Aorta (tissue), 5 donors: ENCODE measurements at regions not wholly inside any gene's neighbourhood (a gene's known extent, or its start where the extent isn't known, plus 50 kb on each side); places are given as distances from the start of the nearest gene placed in this dataset.
A peak's percentile ranks its signal among the peaks of the same experiment; 100 is the strongest.

Experiments
- ATAC-seq: fragments of 200-7000 bp; cut with Tn5 transposase; one replicate; pipeline ENCODE4 v1.9.1; 2022; ENCODE audit warnings: moderate library complexity; ENCODE audit not compliant: low FRiP score
- DNase-seq, 2 donors: peaks; one replicate each; pipeline ENCODE4 v3.0.0-alpha.2; 2020
- H3K27ac ChIP-seq, 2 donors: one replicate each; pipeline ENCODE4 v1.5.1; 2013; ENCODE audit warnings: low read length in 2 of 2, mild to moderate bottlenecking in 2 of 2, moderate library complexity in 2 of 2, control low read depth in 1 of 2, inconsistent platforms in 1 of 2, low read depth in 1 of 2
- H3K27me3 ChIP-seq, 2 donors: one replicate each; pipeline ENCODE4 v1.6.1; 2013; ENCODE audit warnings: control low read depth in 1 of 2, low read length in 1 of 2, mild to moderate bottlenecking in 1 of 2, moderate library complexity in 1 of 2; ENCODE audit not compliant: insufficient read depth in 2 of 2, control insufficient read depth in 1 of 2
- H3K36me3 ChIP-seq, 2 donors: one replicate each; pipeline ENCODE4 v1.6.1; 2013; ENCODE audit warnings: control low read depth in 1 of 2, low read length in 1 of 2, mild to moderate bottlenecking in 1 of 2; ENCODE audit not compliant: insufficient read depth in 2 of 2, control insufficient read depth in 1 of 2
- H3K4me1 ChIP-seq, 2 donors: one replicate each; pipeline ENCODE4 v1.6.1; 2013; ENCODE audit warnings: low read length in 2 of 2, control low read depth in 1 of 2, mild to moderate bottlenecking in 1 of 2, moderate library complexity in 1 of 2; ENCODE audit not compliant: insufficient read depth in 2 of 2, control insufficient read depth in 1 of 2
- H3K4me3 ChIP-seq, 2 donors: one replicate each; pipeline ENCODE4 v1.5.1; 2013; ENCODE audit warnings: low read length in 2 of 2, control low read depth in 1 of 2, mild to moderate bottlenecking in 1 of 2
- H3K9me3 ChIP-seq: one replicate; pipeline ENCODE4 v1.6.1; 2013; ENCODE audit warnings: mild to moderate bottlenecking, low read length; ENCODE audit not compliant: control insufficient read depth
- WGBS, 2 donors: extraction: QIAGEN DNeasy Blood & Tissue Kit; methylation state at CpG; one replicate each; pipeline ENCODE4 v1.1.7; 2013; 5-methylcytosine and 5-hydroxymethylcytosine counted together
- intact Hi-C, 2 donors: fragments of 100-400 bp; cut with DNase I; formaldehyde crosslinking; loops; one replicate each; pipeline versions ENCODE4 v1.14.2 to v1.15.0; 2022
- donor health status: healthy with polysubstance abuse.
- donor health status: Bipolar disorder and iron deficiency.
- donor health status: DM: no; HTN: no; CAD: no.
- donor health status: DM: no; HTN: no; CAD: no.
- donor health status: DM: yes; HTN: yes; CAD: no.

GRCh38 chr9:135346438-135347050 lies 133.0 kb upstream of the PPP1R26 start:
- intact Hi-C loops: no loop called here
- H3K4me1 ChIP-seq: no peaks in the 10 kb centered on the region
- no peaks in the 10 kb centered on the region for H3K27me3 ChIP-seq
- no peak for ATAC-seq
- peak in 1 of 2 donors; percentile 64 for DNase-seq
- H3K9me3 ChIP-seq: no peaks in the 10 kb centered on the region
- H3K36me3 ChIP-seq: no peaks in the 10 kb centered on the region
- no peak overlapping the region for H3K27ac ChIP-seq
- no peak overlapping the region for H3K4me3 ChIP-seq
- WGBS, 2 donors: 73 to 74% methylated on average over 16 of the region's 16 CpGs

DNA sequence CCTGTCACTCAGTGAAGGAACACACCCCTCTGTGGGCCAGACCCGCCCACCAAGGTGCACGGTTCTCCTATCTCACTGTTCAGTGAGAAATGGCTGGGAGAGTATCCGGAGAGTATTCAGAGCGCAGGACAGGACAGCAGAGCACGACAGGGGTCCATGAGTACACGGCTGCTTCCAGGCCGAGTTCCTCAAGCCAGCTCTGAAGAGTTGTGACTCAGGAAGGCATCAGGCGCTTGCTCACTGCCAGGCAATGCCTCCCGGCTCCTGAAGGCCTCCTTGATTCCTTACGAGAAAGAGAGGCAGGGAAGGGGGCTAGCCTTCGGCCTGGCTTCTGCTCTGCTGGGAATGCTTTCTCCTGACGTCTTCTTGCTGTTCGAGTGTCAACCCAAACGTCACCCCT lies 132.1 kb upstream of the PPP1R26 start:
- H3K27ac ChIP-seq: no peak overlapping the region
- H3K9me3 ChIP-seq: peaks cover 1% of the 10 kb centered on the region
- H3K4me1 ChIP-seq: no peaks in the 10 kb centered on the region
- H3K36me3 ChIP-seq: no peaks in the 10 kb centered on the region
- DNase-seq (peak in 1 of 2 donors; percentile 35), ATAC-seq (no peak)
- no peaks in the 10 kb centered on the region for H3K27me3 ChIP-seq
- H3K4me3 ChIP-seq: no peak overlapping the region
- 64% methylated on average over 14 of the region's 14 CpGs for WGBS, 2 donors
- intact Hi-C loops: no loop called here

DNA sequence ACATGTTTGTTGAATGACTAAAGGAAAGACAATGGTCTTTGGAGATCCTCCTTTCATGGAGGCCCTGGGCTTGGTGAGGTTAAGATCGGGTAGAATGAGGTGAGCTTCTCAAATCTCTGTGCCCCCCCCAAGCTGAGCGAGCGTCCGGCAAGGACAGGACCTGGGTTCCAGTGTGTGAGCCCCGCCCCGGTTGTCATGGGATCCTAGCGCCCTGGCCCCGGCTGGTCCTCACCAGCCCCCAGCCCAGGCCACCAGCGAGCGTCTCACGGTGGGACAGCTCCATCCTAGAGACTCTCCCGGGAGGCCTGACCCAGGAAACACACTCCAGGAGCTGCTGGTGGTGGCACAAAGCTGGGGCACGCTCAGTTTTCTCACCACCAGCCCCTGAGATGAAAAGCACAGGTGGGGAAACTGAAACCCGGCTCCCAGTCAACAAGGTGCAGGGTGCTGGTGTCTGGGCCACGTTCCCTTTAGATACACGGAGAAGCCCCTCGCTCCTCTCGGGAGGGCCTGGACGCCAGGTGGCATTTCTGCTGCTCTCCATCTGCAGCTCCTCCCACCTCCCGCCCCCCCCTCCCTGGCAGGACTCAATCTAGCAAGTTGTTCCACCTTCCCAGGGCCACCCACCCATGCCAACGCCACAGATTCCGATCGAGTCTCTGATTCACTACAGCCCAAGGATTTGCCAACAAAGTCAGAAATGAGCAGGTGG lies 131.3 kb upstream of the PPP1R26 start:
- DNase-seq (no peak), ATAC-seq (no peak)
- peaks cover 1% of the 10 kb centered on the region for H3K9me3 ChIP-seq
- H3K4me1 ChIP-seq: no peaks in the 10 kb centered on the region
- no peaks in the 10 kb centered on the region for H3K36me3 ChIP-seq
- intact Hi-C loops: no loop called here
- WGBS, 2 donors: 77 to 79% methylated on average over 20 to 23 of the region's 23 CpGs
- H3K27me3 ChIP-seq: no peaks in the 10 kb centered on the region
- H3K27ac ChIP-seq: no peak overlapping the region
- no peak overlapping the region for H3K4me3 ChIP-seq

DNA sequence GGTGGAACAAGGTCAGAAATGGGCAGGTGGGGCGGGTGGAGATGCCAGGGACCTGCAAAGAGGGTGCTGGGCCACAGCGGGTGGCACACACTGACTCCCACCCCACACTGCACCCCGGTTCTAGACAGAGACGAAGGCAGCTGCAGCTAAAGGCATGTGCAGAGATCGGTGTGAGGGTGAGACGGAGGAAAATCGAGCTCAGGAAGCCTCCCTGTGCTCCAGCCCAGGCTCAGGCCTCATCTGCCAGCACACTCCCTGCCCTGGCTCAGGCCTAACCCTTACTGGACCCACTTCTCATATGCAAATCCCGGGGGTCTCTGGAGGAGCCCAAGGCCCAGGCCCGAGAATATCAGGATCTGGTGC lies 130.8 kb upstream of the PPP1R26 start:
- H3K27ac ChIP-seq: no peak overlapping the region
- ATAC-seq: no peak
- intact Hi-C loops: no loop called here
- no peak overlapping the region for H3K4me3 ChIP-seq
- DNase-seq: no peak
- no peaks in the 10 kb centered on the region for H3K36me3 ChIP-seq
- H3K4me1 ChIP-seq: no peaks in the 10 kb centered on the region
- WGBS, 2 donors: 74 to 79% methylated on average over 9 of the region's 9 CpGs
- H3K27me3 ChIP-seq: no peaks in the 10 kb centered on the region
- peaks cover 1% of the 10 kb centered on the region for H3K9me3 ChIP-seq

DNA sequence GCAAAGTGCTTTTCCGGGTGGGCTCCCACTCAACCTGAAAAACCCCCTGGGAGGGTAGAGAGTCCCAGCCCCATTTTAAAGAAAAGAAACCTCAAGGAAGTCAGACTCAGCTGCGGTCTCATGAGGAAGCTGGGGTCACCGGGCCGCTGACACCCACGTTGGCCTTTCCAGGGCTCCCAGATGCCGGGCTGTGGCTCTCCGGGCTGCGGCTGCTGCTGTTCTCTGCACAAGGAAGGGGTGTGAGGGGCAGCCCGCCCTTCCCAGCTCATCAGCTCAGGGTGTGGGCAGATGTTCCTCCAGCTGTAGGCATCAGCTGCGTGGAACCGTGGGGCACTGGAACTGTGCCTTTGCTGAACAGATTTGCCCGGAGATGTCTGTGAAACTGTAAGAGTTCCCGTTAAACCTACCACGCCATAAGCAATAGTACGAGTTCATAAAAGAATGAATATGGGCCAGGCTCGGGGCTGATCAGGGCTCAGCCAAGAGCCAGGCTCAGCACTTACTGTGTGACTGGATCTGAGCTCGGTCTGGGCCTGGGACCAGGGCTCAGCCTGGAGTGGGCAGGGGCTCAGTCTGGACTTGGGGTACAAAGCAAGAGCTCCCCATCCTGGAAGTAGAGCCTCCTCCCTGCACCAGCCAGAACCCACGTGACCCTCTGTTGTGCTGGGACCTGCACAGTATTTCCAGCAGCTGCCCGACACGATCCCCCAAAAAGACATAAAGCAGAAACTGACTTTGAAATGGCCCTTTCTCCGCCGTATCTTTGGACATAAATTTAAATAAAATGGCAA lies 130.2 kb upstream of the PPP1R26 start:
- Histone ChIP-seq H3K9me3 (peaks cover 1% of the 10 kb centered on the region), H3K4me1 (no peaks in the 10 kb centered on the region), H3K27ac (no peak overlapping the region), H3K36me3 (no peaks in the 10 kb centered on the region), H3K4me3 (no peak overlapping the region), H3K27me3 (no peaks in the 10 kb centered on the region)
- intact Hi-C loops: loop anchor here in 1 of 2 donors (10.0 kb wide), 1 partner anchor 285 kb away; the partner anchor contains the start of gene GLT6D1
- WGBS, 2 donors: 67 to 74% methylated on average over 22 of the region's 22 CpGs
- no peak for DNase-seq
- no peak for ATAC-seq

DNA sequence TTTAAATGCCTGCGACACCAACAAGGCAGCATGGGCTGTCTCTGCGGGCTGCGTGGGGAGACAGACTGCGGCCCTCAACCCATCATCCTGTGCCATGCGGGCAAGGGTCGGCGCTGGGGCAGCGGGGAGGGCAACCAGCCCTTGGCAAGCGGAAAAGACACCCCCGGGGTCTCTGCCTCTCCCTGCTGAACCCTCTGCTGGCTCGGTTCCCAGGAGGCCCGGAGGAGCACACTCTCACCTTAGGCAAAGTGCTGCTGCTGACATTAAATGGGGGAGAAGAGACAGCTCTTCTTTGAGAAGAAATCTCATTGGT lies 129.6 kb upstream of the PPP1R26 start:
- DNase-seq: no peak
- H3K4me1 ChIP-seq: no peaks in the 10 kb centered on the region
- no peak for ATAC-seq
- no peak overlapping the region for H3K4me3 ChIP-seq
- intact Hi-C loops: loop anchor here in 1 of 2 donors (10.0 kb wide), 1 partner anchor 285 kb away; the partner anchor contains the start of gene GLT6D1
- no peaks in the 10 kb centered on the region for H3K27me3 ChIP-seq
- no peak overlapping the region for H3K27ac ChIP-seq
- H3K36me3 ChIP-seq: no peaks in the 10 kb centered on the region
- peaks cover 1% of the 10 kb centered on the region for H3K9me3 ChIP-seq
- WGBS, 2 donors: 77 to 82% methylated on average over 12 of the region's 12 CpGs

GRCh38 chr9:135353935-135354334 lies 125.6 kb upstream of the PPP1R26 start:
- H3K27ac ChIP-seq: no peak overlapping the region
- DNase-seq: no peak
- no peaks in the 10 kb centered on the region for H3K4me1 ChIP-seq
- no peak for ATAC-seq
- intact Hi-C loops: loop anchor here in 1 of 2 donors (10.0 kb wide), 1 partner anchor 281 kb away; the partner anchor contains the start of gene GLT6D1
- peaks cover 1% of the 10 kb centered on the region for H3K9me3 ChIP-seq
- no peaks in the 10 kb centered on the region for H3K27me3 ChIP-seq
- no peaks in the 10 kb centered on the region for H3K36me3 ChIP-seq
- 76 to 81% methylated on average over 14 of the region's 14 CpGs for WGBS, 2 donors
- H3K4me3 ChIP-seq: no peak overlapping the region

DNA sequence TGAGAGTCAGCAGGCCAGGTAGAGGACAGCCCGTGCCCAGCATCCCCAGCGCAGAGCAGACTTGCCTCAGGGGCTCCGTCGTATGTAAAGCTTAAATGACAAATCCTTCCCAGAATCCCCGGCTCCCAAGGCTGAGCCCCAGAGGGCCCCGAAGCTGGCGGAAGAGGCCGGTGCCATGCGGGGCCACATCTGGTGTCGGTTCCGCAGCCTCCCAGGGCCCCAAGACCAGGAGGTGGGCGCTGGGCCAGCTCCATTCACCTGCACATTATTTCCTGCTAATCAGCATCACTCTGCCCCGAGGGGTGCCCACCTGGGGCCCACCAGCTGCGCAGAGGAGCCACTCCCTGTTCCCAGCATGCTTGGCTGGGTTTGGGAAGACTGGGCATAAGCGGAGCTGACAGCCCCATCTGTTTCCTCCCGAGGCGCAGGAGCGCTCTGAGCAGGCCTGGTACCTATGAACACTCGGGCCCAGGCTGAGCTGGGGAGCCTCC lies 124.0 kb upstream of the PPP1R26 start:
- Histone ChIP-seq H3K27ac (no peak overlapping the region), H3K9me3 (peaks cover 1% of the 10 kb centered on the region), H3K4me3 (no peak overlapping the region), H3K27me3 (no peaks in the 10 kb centered on the region), H3K4me1 (no peaks in the 10 kb centered on the region), H3K36me3 (no peaks in the 10 kb centered on the region)
- intact Hi-C loops: loop anchor here in 1 of 2 donors (10.0 kb wide), 1 partner anchor 279 kb away; the partner anchor contains the start of gene GLT6D1
- no peak for DNase-seq
- WGBS, 2 donors: 78 to 79% methylated on average over 19 of the region's 19 CpGs
- ATAC-seq: no peak
